ENCODE measurements at regions not wholly inside any gene's neighbourhood (a gene's known extent, or its start where the extent isn't known, plus 50 kb on each side); places are given as distances from the start of the nearest gene placed in this dataset.

GRCh38 chr3:102753901-102754300 lies 319.1 kb downstream of the ZPLD1 start:
- TF ChIP-seq CTCF (IDR thresholded peaks at IDR 0.05; ENCODE audit: poor library complexity) (no peak), EZH2 (IDR thresholded peaks at IDR 0.05; ENCODE audit: borderline replicate concordance) (no peak), EZH2phosphoT487 (IDR thresholded peaks at IDR 0.05; ENCODE audit: low read depth, severe bottlenecking, unreplicated experiment) (no peak)
